Vagina (tissue), 2 donors: ENCODE measurements at regions not wholly inside any gene's neighbourhood (a gene's known extent, or its start where the extent isn't known, plus 50 kb on each side); places are given as distances from the start of the nearest gene placed in this dataset.

Experiments
- DNase-seq, 2 donors: peaks; one replicate each; pipeline ENCODE4 v3.0.0-alpha.2; 2017; ENCODE audit errors: extremely low spot score in 2 of 2
- H3K27ac ChIP-seq: fragments of 200-600 bp; sonication (generic); one replicate; pipeline ENCODE4 v1.5.1; 2019
- H3K27me3 ChIP-seq: fragments of 200-600 bp; sonication (generic); one replicate; pipeline ENCODE4 v1.5.1; 2019
- H3K36me3 ChIP-seq, 2 donors: fragments of 200-600 bp; sonication (generic); one replicate each; pipeline ENCODE4 v1.5.1; 2017 to 2019
- H3K4me1 ChIP-seq: fragments of 200-600 bp; sonication (generic); one replicate; pipeline ENCODE4 v1.5.1; 2019
- H3K4me3 ChIP-seq, 2 donors: fragments of 200-600 bp; sonication (generic); 1 replicate in 1 of 2; 2 replicates in 1 of 2; pipeline ENCODE4 v1.5.1; 2016 to 2019
- H3K9me3 ChIP-seq: fragments of 200-600 bp; sonication (generic); one replicate; pipeline ENCODE4 v1.5.1; 2019
- CTCF ChIP-seq, 3 experiments: fragments of 450-650 bp in 2 of 3; fragments of 200-600 bp in 1 of 3; sonication (generic) in 1 of 3; IDR thresholded peaks; one replicate each; pipeline ENCODE4 v1.5.1; 2017 to 2019; ENCODE audit warnings: antibody characterized with exemption in 3 of 3, mild to moderate bottlenecking in 2 of 3, moderate library complexity in 2 of 3
- POLR2A ChIP-seq, 2 donors: fragments of 450-650 bp; IDR thresholded peaks; one replicate each; pipeline ENCODE4 v1.6.1; 2017; ENCODE audit warnings: antibody characterized with exemption in 2 of 2, mild to moderate bottlenecking in 2 of 2, moderate library complexity in 2 of 2
- POLR2AphosphoS5 ChIP-seq, 2 donors: sonication (generic); formaldehyde crosslinking; IDR thresholded peaks; one replicate each; pipeline ENCODE4 v1.9.0; 2017; ENCODE audit warnings: antibody characterized with exemption in 2 of 2, mild to moderate bottlenecking in 2 of 2, low read depth in 1 of 2; ENCODE audit not compliant: insufficient read depth in 1 of 2
- intact Hi-C: fragments of 100-400 bp; cut with DNase I; formaldehyde crosslinking; loops from one replicate; pipeline ENCODE4 v1.15.1; 2023

- Histone ChIP-seq H3K27ac (no peak overlapping the region), H3K4me1 (no peaks in the 10 kb centered on the region), H3K4me3 (no peak overlapping the region), H3K27me3 (no peaks in the 10 kb centered on the region), H3K36me3 (no peaks in the 10 kb centered on the region), H3K9me3 (no peaks in the 10 kb centered on the region)
- DNase-seq: no peak
- TF ChIP-seq CTCF (IDR thresholded peaks at IDR 0.05) (no peak), POLR2A (IDR thresholded peaks at IDR 0.05) (no peak), POLR2AphosphoS5 (IDR thresholded peaks at IDR 0.05; ENCODE audit: insufficient read depth in 1 of 2, low read depth in 1 of 2) (no peak)
- intact Hi-C loops: no loop called here
These were observed 243.9 kb upstream of the GRIA3 start for GRCh38 chrX:122940199-122940598.

GRCh38 chrX:122941806-122942205 is 242.3 kb upstream of the GRIA3 start:
- Histone ChIP-seq H3K9me3 (no peaks in the 10 kb centered on the region), H3K36me3 (no peaks in the 10 kb centered on the region), H3K27ac (no peak overlapping the region), H3K4me3 (no peak overlapping the region), H3K27me3 (no peaks in the 10 kb centered on the region), H3K4me1 (no peaks in the 10 kb centered on the region)
- no peak for DNase-seq
- TF ChIP-seq POLR2A (IDR thresholded peaks at IDR 0.05) (no peak), CTCF (IDR thresholded peaks at IDR 0.05) (no peak), POLR2AphosphoS5 (IDR thresholded peaks at IDR 0.05; ENCODE audit: insufficient read depth in 1 of 2, low read depth in 1 of 2) (no peak)
- intact Hi-C loops: no loop called here

GRCh38 chrX:122943918-122944317 is 240.2 kb upstream of the GRIA3 start:
- Histone ChIP-seq H3K36me3 (no peaks in the 10 kb centered on the region), H3K27me3 (no peaks in the 10 kb centered on the region), H3K4me3 (no peak overlapping the region), H3K27ac (no peak overlapping the region), H3K9me3 (no peaks in the 10 kb centered on the region), H3K4me1 (no peaks in the 10 kb centered on the region)
- TF ChIP-seq CTCF (IDR thresholded peaks at IDR 0.05) (no peak), POLR2AphosphoS5 (IDR thresholded peaks at IDR 0.05; ENCODE audit: insufficient read depth in 1 of 2, low read depth in 1 of 2) (no peak), POLR2A (IDR thresholded peaks at IDR 0.05) (no peak)
- intact Hi-C loops: no loop called here
- no peak for DNase-seq

- Histone ChIP-seq H3K27ac (no peak overlapping the region), H3K36me3 (no peaks in the 10 kb centered on the region), H3K9me3 (no peaks in the 10 kb centered on the region), H3K4me3 (no peak overlapping the region), H3K27me3 (no peaks in the 10 kb centered on the region), H3K4me1 (no peaks in the 10 kb centered on the region)
- no peak for DNase-seq
- intact Hi-C loops: no loop called here
- no peak for TF ChIP-seq CTCF (IDR thresholded peaks at IDR 0.05)
- TF ChIP-seq POLR2AphosphoS5 (IDR thresholded peaks at IDR 0.05; ENCODE audit: insufficient read depth in 1 of 2, low read depth in 1 of 2): no peak
- no peak for TF ChIP-seq POLR2A (IDR thresholded peaks at IDR 0.05)
These were observed 238.8 kb upstream of the GRIA3 start for GRCh38 chrX:122945328-122945727.

- no peaks in the 10 kb centered on the region for H3K9me3 ChIP-seq
- H3K36me3 ChIP-seq: no peaks in the 10 kb centered on the region
- H3K27me3 ChIP-seq: no peaks in the 10 kb centered on the region
- H3K4me3 ChIP-seq: no peak overlapping the region
- intact Hi-C loops: no loop called here
- no peaks in the 10 kb centered on the region for H3K4me1 ChIP-seq
- no peak for DNase-seq
- no peak overlapping the region for H3K27ac ChIP-seq
- TF ChIP-seq CTCF (IDR thresholded peaks at IDR 0.05) (no peak), POLR2AphosphoS5 (IDR thresholded peaks at IDR 0.05; ENCODE audit: insufficient read depth in 1 of 2, low read depth in 1 of 2) (no peak), POLR2A (IDR thresholded peaks at IDR 0.05) (no peak)
These were observed 211.5 kb upstream of the GRIA3 start for GRCh38 chrX:122972604-122973003.
